ENCODE measurements at regions not wholly inside any gene's neighbourhood (a gene's known extent, or its start where the extent isn't known, plus 50 kb on each side); places are given as distances from the start of the nearest gene placed in this dataset.

- TF ChIP-seq EZH2 (IDR thresholded peaks at IDR 0.05; ENCODE audit: borderline replicate concordance, low read depth, low read length, poor library complexity, severe bottlenecking): no peak
- no peak for TF ChIP-seq CTCF (conservative IDR thresholded peaks at IDR 0.05; ENCODE audit: low read depth, low read length)
Measured at GRCh38 chr5:143705381-143705780, 106.6 kb upstream of the HMHB1 start.
